ENCODE measurements at regions not wholly inside any gene's neighbourhood (a gene's known extent, or its start where the extent isn't known, plus 50 kb on each side); places are given as distances from the start of the nearest gene placed in this dataset.

- Mint-ChIP-seq H3K36me3 (ENCODE audit: insufficient read depth, unreplicated experiment) (no peaks in the 10 kb centered on the region), H3K4me3 (ENCODE audit: unreplicated experiment) (no peak overlapping the region), H3K27ac (ENCODE audit: unreplicated experiment) (no peak overlapping the region), H3K9me3 (ENCODE audit: unreplicated experiment) (no peaks in the 10 kb centered on the region), H3K4me1 (ENCODE audit: low read depth, unreplicated experiment) (no peaks in the 10 kb centered on the region), H3K27me3 (ENCODE audit: insufficient read depth, unreplicated experiment) (no peaks in the 10 kb centered on the region)
- Histone ChIP-seq H3K4me1 (no peaks in the 10 kb centered on the region), H3K9me3 (no peaks in the 10 kb centered on the region), H3K27me3 (replicated peaks; ENCODE audit: control insufficient read depth, insufficient read depth, low read length) (no peaks in the 10 kb centered on the region), H3K36me3 (ENCODE audit: control insufficient read depth, insufficient read depth, low read length) (no peaks in the 10 kb centered on the region), H3K4me3 (ENCODE audit: low read depth, low read length) (no peak overlapping the region)
- no TSS peak for BruUV-seq (replicated peaks)
- no peak for DNase-seq
- no peak for TF ChIP-seq CTCF (IDR thresholded peaks at IDR 0.05; ENCODE audit: insufficient read depth in 1 of 2, low read depth in 1 of 2, low read length in 1 of 2, severe bottlenecking in 1 of 2, unreplicated experiment in 1 of 2)
- ChIA-PET POLR2A (no interaction called here), CTCF (no interaction called here)
- intact Hi-C loops (cut with micrococcal nuclease; ENCODE audit: unreplicated experiment) = no loop called here
These were observed 336.1 kb upstream of the KCND2 start for GRCh38 chr7:119936836-119937235.

- no peak for DNase-seq
- Mint-ChIP-seq H3K36me3 (ENCODE audit: insufficient read depth, unreplicated experiment) (no peaks in the 10 kb centered on the region), H3K27me3 (ENCODE audit: insufficient read depth, unreplicated experiment) (no peaks in the 10 kb centered on the region), H3K4me1 (ENCODE audit: low read depth, unreplicated experiment) (no peaks in the 10 kb centered on the region), H3K27ac (ENCODE audit: unreplicated experiment) (no peak overlapping the region), H3K4me3 (ENCODE audit: unreplicated experiment) (no peak overlapping the region), H3K9me3 (ENCODE audit: unreplicated experiment) (no peaks in the 10 kb centered on the region)
- no peaks in the 10 kb centered on the region for H3K36me3 ChIP-seq (ENCODE audit: control insufficient read depth, insufficient read depth, low read length)
- no peaks in the 10 kb centered on the region for H3K4me1 ChIP-seq
- POLR2A ChIA-PET = no interaction called here
- TF ChIP-seq CTCF (IDR thresholded peaks at IDR 0.05; ENCODE audit: insufficient read depth in 1 of 2, low read depth in 1 of 2, low read length in 1 of 2, severe bottlenecking in 1 of 2, unreplicated experiment in 1 of 2) = no peak
- CTCF ChIA-PET = no interaction called here
- no TSS peak for BruUV-seq (replicated peaks)
- intact Hi-C loops (cut with micrococcal nuclease; ENCODE audit: unreplicated experiment) = no loop called here
- no peaks in the 10 kb centered on the region for H3K9me3 ChIP-seq
- no peak overlapping the region for H3K4me3 ChIP-seq (ENCODE audit: low read depth, low read length)
- H3K27me3 ChIP-seq (replicated peaks; ENCODE audit: control insufficient read depth, insufficient read depth, low read length) = no peaks in the 10 kb centered on the region
These were observed 335.2 kb upstream of the KCND2 start for GRCh38 chr7:119937745-119938144.

GRCh38 chr7:119943942-119944600 lies 328.9 kb upstream of the KCND2 start:
- CTCF ChIA-PET = no interaction called here
- no TSS peak for BruUV-seq (replicated peaks)

More at GRCh38 chr7:119943942-119944600, 328.9 kb upstream of the KCND2 start:
- Histone ChIP-seq H3K4me1 (no peaks in the 10 kb centered on the region), H3K9me3 (no peaks in the 10 kb centered on the region), H3K4me3 (ENCODE audit: low read depth, low read length) (no peak overlapping the region), H3K27me3 (replicated peaks; ENCODE audit: control insufficient read depth, insufficient read depth, low read length) (no peaks in the 10 kb centered on the region), H3K36me3 (ENCODE audit: control insufficient read depth, insufficient read depth, low read length) (no peaks in the 10 kb centered on the region)
- Mint-ChIP-seq H3K4me1 (ENCODE audit: low read depth, unreplicated experiment) (no peaks in the 10 kb centered on the region), H3K27me3 (ENCODE audit: insufficient read depth, unreplicated experiment) (no peaks in the 10 kb centered on the region), H3K9me3 (ENCODE audit: unreplicated experiment) (no peaks in the 10 kb centered on the region), H3K4me3 (ENCODE audit: unreplicated experiment) (no peak overlapping the region), H3K27ac (ENCODE audit: unreplicated experiment) (no peak overlapping the region), H3K36me3 (ENCODE audit: insufficient read depth, unreplicated experiment) (no peaks in the 10 kb centered on the region)
- intact Hi-C loops (cut with micrococcal nuclease; ENCODE audit: unreplicated experiment) = no loop called here
- POLR2A ChIA-PET = no interaction called here
- no peak for DNase-seq
- no peak for TF ChIP-seq CTCF (IDR thresholded peaks at IDR 0.05; ENCODE audit: insufficient read depth in 1 of 2, low read depth in 1 of 2, low read length in 1 of 2, severe bottlenecking in 1 of 2, unreplicated experiment in 1 of 2)

Measured in Caco-2 (cell line).